Peyer's patch (tissue), 4 donors: ENCODE measurements at regions not wholly inside any gene's neighbourhood (a gene's known extent, or its start where the extent isn't known, plus 50 kb on each side); places are given as distances from the start of the nearest gene placed in this dataset.

ENCODE experiments used
- CTCF ChIP-seq, 6 experiments: fragments of 450-650 bp in 4 of 6; fragments of 200-600 bp in 2 of 6; sonication (generic) in 1 of 6; IDR thresholded peaks; one replicate each; pipeline ENCODE4 v1.5.1; 2017 to 2019; ENCODE audit warnings: antibody characterized with exemption in 6 of 6, mild to moderate bottlenecking in 3 of 6, moderate library complexity in 1 of 6
- POLR2A ChIP-seq, 2 donors: fragments of 450-650 bp; IDR thresholded peaks; one replicate each; pipeline ENCODE4 v1.5.1; 2017; ENCODE audit warnings: antibody characterized with exemption in 2 of 2, mild to moderate bottlenecking in 2 of 2, moderate library complexity in 2 of 2

GRCh38 chr6:104326173-104327001 lies 533.3 kb downstream of the HACE1 start:
- TF ChIP-seq CTCF (IDR thresholded peaks at IDR 0.05) (no peak), POLR2A (IDR thresholded peaks at IDR 0.05) (no peak)
